ENCODE measurements at regions not wholly inside any gene's neighbourhood (a gene's known extent, or its start where the extent isn't known, plus 50 kb on each side); places are given as distances from the start of the nearest gene placed in this dataset.
A peak's percentile ranks its signal among the peaks of the same experiment; 100 is the strongest.
"Not testable (repeated sequence)": the region's sequence is repeated elsewhere in the genome, so short reads cannot be mapped to it uniquely, and the experiment has no call there.

DNA sequence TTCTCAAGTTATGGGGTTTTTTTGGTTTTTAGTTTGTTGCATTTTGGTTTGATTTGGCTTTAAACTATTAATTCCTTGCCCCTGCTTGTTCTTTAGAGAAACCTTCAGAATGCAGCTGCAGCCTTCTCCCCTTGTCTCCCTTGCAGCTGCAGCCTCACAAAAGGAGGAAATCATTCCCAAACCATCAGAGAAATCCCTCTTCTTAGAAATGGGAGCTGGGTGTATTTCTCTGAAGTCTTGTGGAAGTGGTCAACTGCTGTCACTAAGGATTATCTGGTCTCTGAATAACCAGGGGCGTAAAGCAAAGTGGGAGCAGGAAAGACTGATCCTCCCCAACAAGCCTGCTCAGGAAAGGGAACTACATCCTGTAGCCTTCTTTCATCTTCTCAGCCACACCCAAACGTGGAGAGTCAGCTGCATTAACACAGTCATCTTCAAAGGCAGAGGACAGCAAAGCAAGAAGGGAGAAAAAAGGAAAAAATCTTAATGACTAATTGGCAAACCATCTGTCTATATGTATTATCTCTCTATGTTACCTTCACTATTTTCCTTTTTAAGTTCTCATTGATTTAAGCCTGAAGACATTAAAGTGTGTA lies 1834.1 kb upstream of the PIK3C3 start:
- no peak overlapping the region for H3K4me3 Mint-ChIP-seq
- no peaks in the 10 kb centered on the region for H3K4me1 ChIP-seq (ENCODE audit: insufficient read depth, low read length)
- no peaks in the 10 kb centered on the region for H3K27me3 ChIP-seq (ENCODE audit: insufficient read depth, low read length, poor library complexity, severe bottlenecking)
- ChIA-PET POLR2A (no interaction called here), CTCF (no interaction called here)
- peaks cover 0 to 1% of the 10 kb centered on the region in 2 donors for H3K27me3 Mint-ChIP-seq
- no peaks in the 10 kb centered on the region for H3K9me3 ChIP-seq (ENCODE audit: low read length)
- no peaks in the 10 kb centered on the region for H3K36me3 ChIP-seq (ENCODE audit: insufficient read depth, low read length)
- H3K4me1 Mint-ChIP-seq, result no peaks in the 10 kb centered on the region
- peaks cover 10 to 34% (median 16%) of the 10 kb centered on the region in 5 donors for H3K9me3 Mint-ChIP-seq
- H3K4me3 ChIP-seq (ENCODE audit: low read length), result no peak overlapping the region
- no peak overlapping the region for H3K27ac ChIP-seq (ENCODE audit: low read depth, low read length)
- H3K36me3 Mint-ChIP-seq, result no peaks in the 10 kb centered on the region
- DNase-seq, result no peak
- H3K27ac Mint-ChIP-seq, result no peak overlapping the region

- peaks cover 10 to 34% (median 16%) of the 10 kb centered on the region in 5 donors for H3K9me3 Mint-ChIP-seq
- H3K4me3 Mint-ChIP-seq, result no peak overlapping the region
- no peak for DNase-seq
- CTCF ChIA-PET, result no interaction called here
- no peak overlapping the region for H3K4me3 ChIP-seq (ENCODE audit: low read length)
- H3K27me3 ChIP-seq (ENCODE audit: insufficient read depth, low read length, poor library complexity, severe bottlenecking), result no peaks in the 10 kb centered on the region
- H3K27ac Mint-ChIP-seq, result no peak overlapping the region
- no peaks in the 10 kb centered on the region for H3K36me3 ChIP-seq (ENCODE audit: insufficient read depth, low read length)
- H3K36me3 Mint-ChIP-seq, result no peaks in the 10 kb centered on the region
- peaks cover 0 to 1% of the 10 kb centered on the region in 2 donors for H3K27me3 Mint-ChIP-seq
- H3K27ac ChIP-seq (ENCODE audit: low read depth, low read length), result no peak overlapping the region
- no peaks in the 10 kb centered on the region for H3K4me1 Mint-ChIP-seq
- H3K4me1 ChIP-seq (ENCODE audit: insufficient read depth, low read length), result no peaks in the 10 kb centered on the region
- H3K9me3 ChIP-seq (ENCODE audit: low read length), result no peaks in the 10 kb centered on the region
- POLR2A ChIA-PET, result no interaction called here
Measured at GRCh38 chr18:40120356-40120755, 1834.7 kb upstream of the PIK3C3 start.

DNA sequence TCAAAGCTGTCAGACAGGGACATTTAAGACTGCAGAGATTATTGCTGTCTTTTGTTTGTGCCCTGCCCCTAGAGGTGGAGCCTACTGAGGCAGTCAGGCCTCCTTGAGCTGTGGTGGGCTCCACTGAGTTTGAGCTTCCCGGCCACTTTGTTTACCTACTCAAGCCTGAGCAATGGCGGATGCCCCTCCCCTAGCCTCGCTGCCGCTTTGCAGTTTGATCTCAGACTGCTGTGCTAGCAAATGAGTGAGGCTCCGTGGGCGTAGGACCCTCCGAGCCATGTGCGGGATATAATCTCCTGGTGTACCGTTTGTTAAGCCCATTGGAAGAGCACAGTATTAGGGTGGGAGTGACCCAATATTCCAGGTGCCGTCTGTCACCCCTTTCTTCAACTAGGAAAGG lies 1835.5 kb upstream of the PIK3C3 start:
- H3K4me3 ChIP-seq (ENCODE audit: low read length); H3K27me3 ChIP-seq (ENCODE audit: insufficient read depth, low read length, poor library complexity, severe bottlenecking); H3K4me1 ChIP-seq (ENCODE audit: insufficient read depth, low read length); H3K27ac Mint-ChIP-seq; POLR2A ChIA-PET; H3K4me3 Mint-ChIP-seq; H3K4me1 Mint-ChIP-seq; H3K27me3 Mint-ChIP-seq; H3K9me3 ChIP-seq (ENCODE audit: low read length); H3K27ac ChIP-seq (ENCODE audit: low read depth, low read length); H3K36me3 ChIP-seq (ENCODE audit: insufficient read depth, low read length); H3K36me3 Mint-ChIP-seq: not testable (repeated sequence)
- DNase-seq, result peak in 1 of 5 donors; percentile 37
- CTCF ChIA-PET, result interaction anchor here (0.5 kb wide), 1 partner anchor 306 kb away, joined by 3 read pairs; no protein-coding TSS in a partner anchor
- H3K9me3 Mint-ChIP-seq, result peaks cover 10 to 29% (median 13%) of the 10 kb centered on the region in 5 donors

DNA sequence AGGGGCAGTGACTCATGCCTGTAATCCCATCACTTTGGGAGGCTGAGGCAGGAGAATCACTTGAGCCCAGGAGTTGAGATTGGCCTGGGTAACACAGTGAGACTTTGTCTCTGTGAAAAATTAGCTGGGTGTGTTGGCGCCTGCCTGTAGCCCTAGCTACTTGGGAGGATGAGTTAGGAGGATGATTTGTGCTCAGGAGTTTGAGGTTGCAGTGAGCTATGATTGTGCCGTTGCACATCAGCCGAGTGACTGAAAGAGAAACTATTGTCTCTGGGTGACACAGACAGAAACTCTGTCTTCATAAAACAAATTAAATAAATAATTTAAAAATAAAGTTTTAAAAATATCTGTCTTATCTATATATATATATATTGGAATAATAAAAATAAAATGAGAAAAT lies 1844.6 kb upstream of the PIK3C3 start:
- H3K27ac Mint-ChIP-seq, result no peak overlapping the region
- no peak overlapping the region for H3K4me3 ChIP-seq (ENCODE audit: low read length)
- H3K4me3 Mint-ChIP-seq, result no peak overlapping the region
- no peaks in the 10 kb centered on the region for H3K36me3 Mint-ChIP-seq
- H3K36me3 ChIP-seq (ENCODE audit: insufficient read depth, low read length), result no peaks in the 10 kb centered on the region
- POLR2A ChIA-PET, result no interaction called here
- peaks cover 0 to 28% (median 5%) of the 10 kb centered on the region in 5 donors for H3K9me3 Mint-ChIP-seq
- no peak overlapping the region for H3K27ac ChIP-seq (ENCODE audit: low read depth, low read length)
- no peaks in the 10 kb centered on the region for H3K4me1 ChIP-seq (ENCODE audit: insufficient read depth, low read length)
- no peaks in the 10 kb centered on the region for H3K9me3 ChIP-seq (ENCODE audit: low read length)
- H3K4me1 Mint-ChIP-seq, result no peaks in the 10 kb centered on the region
- CTCF ChIA-PET, result no interaction called here
- no peaks in the 10 kb centered on the region for H3K27me3 Mint-ChIP-seq
- no peaks in the 10 kb centered on the region for H3K27me3 ChIP-seq (ENCODE audit: insufficient read depth, low read length, poor library complexity, severe bottlenecking)
- no peak for DNase-seq

DNA sequence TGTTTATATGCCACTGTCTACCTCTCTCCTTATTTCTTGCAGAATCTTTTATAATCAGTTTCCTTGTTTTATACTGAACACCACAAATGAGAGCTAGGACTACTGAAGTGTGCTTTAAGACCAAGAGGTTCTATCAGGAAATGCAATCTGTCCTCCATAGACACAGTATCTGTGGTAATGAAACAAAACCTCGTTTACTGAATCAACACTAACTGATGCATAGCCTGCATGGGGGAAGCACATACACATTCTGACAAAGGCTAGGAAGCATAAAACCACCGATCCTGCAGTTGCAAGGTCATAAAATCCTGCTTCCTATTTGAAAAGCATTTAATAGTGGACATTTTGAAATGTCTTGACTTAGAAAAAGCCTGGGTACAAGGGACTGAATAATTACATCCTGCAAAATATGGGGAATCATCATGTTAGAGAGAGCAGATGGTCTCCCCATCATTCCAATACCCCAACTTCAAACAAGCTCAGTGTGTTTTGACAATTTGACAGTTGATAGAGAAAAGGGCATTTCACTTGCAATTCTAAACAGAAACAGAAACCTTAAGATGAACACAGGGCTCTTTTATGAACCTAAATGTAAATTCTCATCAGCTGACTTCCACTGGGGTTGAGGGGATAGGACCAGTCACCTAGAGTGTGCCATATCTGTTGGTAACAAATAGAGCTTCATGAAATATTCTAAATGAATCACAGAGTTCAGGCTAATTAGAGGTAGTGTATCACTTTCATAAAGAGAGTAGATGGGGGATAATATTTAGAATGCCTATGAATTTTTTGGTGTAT lies 1845.6 kb upstream of the PIK3C3 start:
- Histone ChIP-seq H3K27me3 (ENCODE audit: insufficient read depth, low read length, poor library complexity, severe bottlenecking) (no peaks in the 10 kb centered on the region), H3K9me3 (ENCODE audit: low read length) (no peaks in the 10 kb centered on the region), H3K4me3 (ENCODE audit: low read length) (no peak overlapping the region), H3K36me3 (ENCODE audit: insufficient read depth, low read length) (no peaks in the 10 kb centered on the region), H3K27ac (ENCODE audit: low read depth, low read length) (no peak overlapping the region), H3K4me1 (ENCODE audit: insufficient read depth, low read length) (no peaks in the 10 kb centered on the region)
- H3K36me3 Mint-ChIP-seq, result no peaks in the 10 kb centered on the region
- peaks cover 0 to 29% (median 9%) of the 10 kb centered on the region in 5 donors for H3K9me3 Mint-ChIP-seq
- H3K27me3 Mint-ChIP-seq, result no peaks in the 10 kb centered on the region
- no peaks in the 10 kb centered on the region for H3K4me1 Mint-ChIP-seq
- CTCF ChIA-PET, result no interaction called here
- POLR2A ChIA-PET, result no interaction called here
- DNase-seq, result no peak
- no peak overlapping the region for H3K4me3 Mint-ChIP-seq
- H3K27ac Mint-ChIP-seq, result no peak overlapping the region

DNA sequence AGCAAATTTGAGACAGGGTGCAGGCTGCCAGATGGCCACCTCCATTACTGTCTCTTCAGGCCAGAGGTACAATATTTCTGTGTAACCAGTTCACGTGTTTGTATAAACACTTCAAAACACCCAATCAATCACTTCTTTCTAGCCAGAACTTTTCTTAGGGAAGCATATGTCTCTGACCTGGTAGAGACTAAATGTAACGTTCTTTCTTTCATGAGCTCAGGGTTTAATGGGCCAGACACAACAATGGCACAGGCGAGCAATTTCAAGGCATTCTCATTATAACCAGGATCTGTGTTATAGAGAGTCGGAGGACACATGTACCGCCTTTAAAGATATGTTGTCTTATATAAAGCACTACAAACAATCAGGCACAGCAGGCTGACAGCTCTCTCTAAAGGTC lies 1846.4 kb upstream of the PIK3C3 start:
- H3K27ac Mint-ChIP-seq, result no peak overlapping the region
- H3K4me1 Mint-ChIP-seq, result no peaks in the 10 kb centered on the region
- no peaks in the 10 kb centered on the region for H3K36me3 ChIP-seq (ENCODE audit: insufficient read depth, low read length)
- peaks cover 0 to 36% (median 9%) of the 10 kb centered on the region in 5 donors for H3K9me3 Mint-ChIP-seq
- no peak overlapping the region for H3K4me3 ChIP-seq (ENCODE audit: low read length)
- H3K36me3 Mint-ChIP-seq, result no peaks in the 10 kb centered on the region
- H3K4me3 Mint-ChIP-seq, result no peak overlapping the region
- POLR2A ChIA-PET, result no interaction called here
- H3K27ac ChIP-seq (ENCODE audit: low read depth, low read length), result no peak overlapping the region
- CTCF ChIA-PET, result no interaction called here
- no peaks in the 10 kb centered on the region for H3K4me1 ChIP-seq (ENCODE audit: insufficient read depth, low read length)
- H3K27me3 Mint-ChIP-seq, result no peaks in the 10 kb centered on the region
- no peak for DNase-seq
- H3K27me3 ChIP-seq (ENCODE audit: insufficient read depth, low read length, poor library complexity, severe bottlenecking), result no peaks in the 10 kb centered on the region
- no peaks in the 10 kb centered on the region for H3K9me3 ChIP-seq (ENCODE audit: low read length)

GRCh38 chr18:40102903-40103302 lies 1852.1 kb upstream of the PIK3C3 start:
- Mint-ChIP-seq H3K27ac (no peak overlapping the region), H3K27me3 (no peaks in the 10 kb centered on the region), H3K9me3 (peaks cover 0 to 12% (median 10%) of the 10 kb centered on the region in 5 donors), H3K4me1 (no peaks in the 10 kb centered on the region), H3K4me3 (no peak overlapping the region), H3K36me3 (no peaks in the 10 kb centered on the region)
- DNase-seq, result no peak
- Histone ChIP-seq H3K4me3 (ENCODE audit: low read length) (no peak overlapping the region), H3K36me3 (ENCODE audit: insufficient read depth, low read length) (no peaks in the 10 kb centered on the region), H3K27ac (ENCODE audit: low read depth, low read length) (no peak overlapping the region), H3K4me1 (ENCODE audit: insufficient read depth, low read length) (no peaks in the 10 kb centered on the region), H3K27me3 (ENCODE audit: insufficient read depth, low read length, poor library complexity, severe bottlenecking) (no peaks in the 10 kb centered on the region), H3K9me3 (ENCODE audit: low read length) (no peaks in the 10 kb centered on the region)
- ChIA-PET POLR2A (no interaction called here), CTCF (no interaction called here)

GRCh38 chr18:40099641-40100040 lies 1855.4 kb upstream of the PIK3C3 start:
- DNase-seq, result no peak
- Mint-ChIP-seq H3K9me3 (peaks cover 0 to 21% (median 9%) of the 10 kb centered on the region in 5 donors), H3K36me3 (no peaks in the 10 kb centered on the region), H3K27ac (no peak overlapping the region), H3K4me3 (no peak overlapping the region), H3K27me3 (no peaks in the 10 kb centered on the region), H3K4me1 (no peaks in the 10 kb centered on the region)
- no peaks in the 10 kb centered on the region for H3K36me3 ChIP-seq (ENCODE audit: insufficient read depth, low read length)
- H3K4me1 ChIP-seq (ENCODE audit: insufficient read depth, low read length), result no peaks in the 10 kb centered on the region
- CTCF ChIA-PET, result no interaction called here
- no peaks in the 10 kb centered on the region for H3K27me3 ChIP-seq (ENCODE audit: insufficient read depth, low read length, poor library complexity, severe bottlenecking)
- H3K4me3 ChIP-seq (ENCODE audit: low read length), result no peak overlapping the region
- H3K27ac ChIP-seq (ENCODE audit: low read depth, low read length), result no peak overlapping the region
- POLR2A ChIA-PET, result no interaction called here
- H3K9me3 ChIP-seq (ENCODE audit: low read length), result no peaks in the 10 kb centered on the region

All from CD8-positive, alpha-beta memory T cell (primary cell).